DMS153 treated with DMSO at 0.1 percent for 48 hours (cell line): ENCODE measurements at regions not wholly inside any gene's neighbourhood (a gene's known extent, or its start where the extent isn't known, plus 50 kb on each side); places are given as distances from the start of the nearest gene placed in this dataset.
"Not testable (repeated sequence)": the region's sequence is repeated elsewhere in the genome, so short reads cannot be mapped to it uniquely, and the experiment has no call there.

Experiments used
- DNase-seq: peaks from one replicate; lab custom pipeline; 2025; ENCODE audit not compliant: unreplicated experiment; lab: John Stamatoyannopoulos, UW

DNA sequence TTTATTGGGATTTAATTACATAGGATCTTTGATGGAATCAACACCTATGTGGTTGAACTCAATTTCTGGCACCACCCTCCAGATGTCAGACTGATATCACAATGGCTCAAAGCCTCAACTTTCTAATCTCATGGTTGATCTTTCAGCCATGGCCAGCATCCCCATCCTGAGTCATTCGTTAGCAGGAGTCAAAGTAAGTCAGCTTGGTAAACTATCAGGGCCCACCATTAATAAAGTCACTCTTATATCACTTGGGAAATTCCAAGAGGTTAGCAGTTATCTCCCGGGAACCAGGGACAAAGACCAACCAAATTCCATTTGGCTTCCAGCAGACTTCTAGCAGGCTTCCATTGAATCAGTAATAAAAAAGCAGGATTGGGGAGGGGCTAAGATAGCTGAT is 50.7 kb upstream of the TNFSF4 start:
- no peak for DNase-seq

DNA sequence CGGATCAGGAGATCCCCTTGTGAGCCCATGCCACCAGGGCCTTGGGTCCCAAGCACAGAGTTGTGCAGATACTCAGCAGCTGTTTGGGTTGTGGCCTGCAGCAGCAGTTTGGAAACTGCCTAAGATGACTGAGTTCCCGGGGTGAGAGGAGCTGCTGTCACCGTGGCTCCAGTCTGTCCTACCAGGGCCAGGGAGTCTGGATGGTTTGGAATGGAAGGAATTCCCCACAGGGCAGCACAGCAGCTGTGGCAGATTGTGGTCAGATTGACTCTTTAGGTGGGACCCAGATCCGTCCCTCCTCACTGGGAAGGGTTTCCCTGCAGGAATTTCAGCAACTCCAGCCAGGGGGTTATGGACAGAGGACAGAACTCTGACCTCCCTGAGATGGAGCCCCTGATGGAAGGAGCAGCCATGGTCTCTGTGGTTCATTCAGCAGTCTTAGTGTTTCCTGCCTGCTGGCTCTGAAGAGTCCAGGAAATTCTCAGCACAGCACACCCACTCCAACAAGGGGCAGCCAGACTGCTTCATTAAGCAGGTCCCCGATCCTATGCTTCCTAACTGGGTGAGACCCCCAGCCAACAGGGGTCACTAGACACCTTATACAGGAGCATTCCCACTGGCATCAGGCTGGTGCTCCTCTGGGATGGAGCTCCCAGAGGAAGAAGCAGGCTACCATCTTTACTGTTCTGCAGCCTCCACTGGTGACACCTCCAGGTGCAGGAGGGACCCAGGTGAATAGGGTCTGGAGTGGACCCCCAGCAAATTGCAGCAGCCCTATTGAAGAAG is 51.5 kb upstream of the TNFSF4 start:
- DNase-seq = no peak

DNA sequence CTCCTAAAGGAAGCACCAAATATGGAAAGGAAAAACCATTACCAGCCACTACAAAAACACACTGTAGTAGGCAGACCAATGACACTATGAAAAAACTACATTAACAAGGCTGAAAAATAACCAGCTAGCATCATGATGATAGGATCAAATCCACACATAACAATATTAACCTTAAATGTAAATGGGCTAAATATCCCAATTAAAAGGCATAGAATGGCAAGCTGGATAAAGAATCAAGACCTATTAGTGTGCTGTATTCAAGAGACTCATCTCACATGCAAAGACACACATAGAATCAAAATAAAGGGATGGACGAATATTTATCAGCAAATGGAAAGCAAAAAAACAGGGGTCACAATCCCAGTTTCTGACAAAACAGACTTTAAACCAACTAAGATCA is 53.2 kb upstream of the TNFSF4 start:
- DNase-seq = not testable (repeated sequence)

DNA sequence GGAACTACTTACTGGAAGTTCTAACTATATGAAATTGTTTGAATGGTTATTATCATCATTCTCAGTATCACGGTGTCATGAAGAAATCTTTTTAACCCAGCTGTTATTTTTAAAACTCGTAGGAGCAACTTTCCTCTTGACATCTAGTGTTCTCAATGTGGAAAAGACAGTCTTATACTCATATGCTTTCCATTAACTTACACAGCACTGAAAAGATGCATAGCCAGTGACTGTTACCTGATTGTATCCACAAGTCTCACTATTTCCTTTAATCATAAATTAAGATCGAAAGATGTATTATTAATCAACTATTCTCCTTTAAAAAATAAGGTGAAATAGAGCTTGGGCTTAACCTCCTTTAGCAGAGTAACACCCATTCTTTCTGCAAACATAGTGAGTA is 59.7 kb upstream of the TNFSF4 start:
- DNase-seq = no peak

DNA sequence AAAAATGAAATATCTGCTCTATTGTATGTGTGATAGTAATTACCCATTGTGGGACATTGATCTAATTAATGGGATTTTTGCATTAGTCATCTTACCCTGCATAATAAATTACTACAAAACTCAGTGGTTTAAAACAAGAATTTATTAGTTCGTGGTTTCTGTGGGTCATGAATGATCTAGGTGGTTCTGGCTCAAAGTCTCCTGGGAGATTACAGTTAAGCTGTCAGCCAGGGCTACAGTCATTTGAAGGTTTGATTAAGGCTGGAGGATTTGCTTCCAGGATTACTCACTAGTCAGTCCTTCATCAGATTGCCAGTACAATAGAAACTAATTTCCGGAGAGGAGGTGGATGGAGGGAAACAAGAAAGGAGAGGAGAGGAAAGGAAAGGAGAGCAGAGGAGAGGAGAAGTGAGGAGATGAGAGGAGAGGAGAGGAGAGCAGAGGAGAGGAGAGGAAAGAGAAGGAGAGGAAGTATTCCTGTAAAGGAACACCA is 60.4 kb upstream of the TNFSF4 start:
- no peak for DNase-seq

- DNase-seq = no peak
Measured at GRCh38 chr1:173268261-173268660, 61.1 kb upstream of the TNFSF4 start.

DNA sequence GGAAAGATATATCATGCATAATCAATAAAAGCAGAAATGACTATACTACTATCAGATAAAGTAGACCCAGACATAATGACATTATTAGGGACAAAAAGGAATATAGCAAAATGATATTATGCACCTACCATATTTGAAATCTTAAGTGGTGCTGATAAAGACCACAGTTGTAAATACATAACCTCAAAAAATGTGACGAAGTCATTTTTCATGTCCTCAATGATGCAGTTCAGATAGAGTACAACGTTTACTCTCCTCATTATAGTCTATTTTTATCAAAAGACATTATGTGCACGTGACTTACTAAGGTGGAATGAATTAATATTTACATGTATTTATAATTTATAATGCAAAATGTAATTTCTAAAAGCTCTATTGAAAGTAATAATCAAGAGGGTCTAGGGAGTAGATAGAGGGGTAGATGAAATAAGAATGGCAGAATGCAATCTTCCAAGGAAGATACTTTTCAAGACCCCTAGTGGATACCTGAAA is 61.7 kb upstream of the TNFSF4 start:
- no peak for DNase-seq

GRCh38 chr1:173269490-173270230 is 62.5 kb upstream of the TNFSF4 start:
- DNase-seq = no peak

DNA sequence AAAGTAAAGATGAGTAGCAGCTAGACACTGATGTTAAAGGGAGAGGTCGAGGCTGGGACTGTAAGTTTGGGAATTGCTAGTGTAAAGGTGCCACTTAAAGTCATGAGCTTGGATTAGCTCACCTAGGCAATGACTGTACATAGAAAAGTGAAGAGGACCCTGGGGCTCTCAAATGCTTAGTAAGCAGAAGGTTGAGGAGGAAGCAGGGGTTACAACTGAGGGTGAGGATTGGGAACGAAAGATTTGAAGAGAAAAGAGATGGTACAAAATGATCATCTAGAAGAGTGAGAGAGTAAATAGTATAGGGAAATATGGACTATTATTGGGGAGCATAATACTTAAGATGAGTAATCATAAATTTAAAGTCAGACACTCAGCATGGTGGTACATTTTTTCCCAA is 63.1 kb upstream of the TNFSF4 start:
- no peak for DNase-seq

DNA sequence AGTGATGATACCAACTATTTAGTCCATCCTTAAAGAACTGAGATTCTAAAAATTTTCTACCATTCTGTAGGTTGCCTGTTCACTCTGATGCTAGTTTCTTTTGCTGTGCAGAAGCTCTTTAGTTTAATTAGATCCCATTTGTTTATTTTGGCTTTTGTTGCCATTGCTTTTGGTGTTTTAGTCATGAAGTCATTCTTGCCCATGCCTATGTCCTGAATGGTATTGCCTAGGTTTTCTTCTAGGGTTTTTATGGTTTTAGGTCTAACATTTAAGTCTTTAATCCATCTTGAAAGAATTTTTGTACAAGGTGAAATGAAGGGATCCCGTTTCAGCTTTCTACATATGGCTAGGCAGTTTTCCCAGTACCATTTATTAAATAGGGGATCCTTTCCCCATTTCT is 63.9 kb upstream of the TNFSF4 start:
- not testable (repeated sequence) for DNase-seq

DNA sequence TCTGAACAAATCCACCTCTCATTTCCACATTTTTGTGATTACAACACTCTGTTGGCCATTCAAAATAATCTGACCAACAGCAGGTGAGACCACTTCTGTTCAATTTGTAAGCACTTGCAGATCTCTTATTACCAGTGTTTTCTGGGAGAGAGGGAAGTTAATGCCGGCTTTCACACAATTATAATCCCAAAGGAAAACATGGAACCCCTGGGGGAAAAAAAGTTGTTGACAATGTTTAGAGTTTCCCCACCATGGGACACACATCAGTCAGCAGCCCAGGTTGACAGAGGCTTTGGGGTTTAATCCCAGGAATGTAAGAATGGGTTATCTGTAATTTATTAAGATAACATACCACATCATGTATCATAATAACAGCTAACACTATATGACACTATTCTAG is 68.4 kb upstream of the TNFSF4 start:
- no peak for DNase-seq

- DNase-seq = no peak
Measured at GRCh38 chr1:173276922-173277800, 70.0 kb upstream of the TNFSF4 start.

DNA sequence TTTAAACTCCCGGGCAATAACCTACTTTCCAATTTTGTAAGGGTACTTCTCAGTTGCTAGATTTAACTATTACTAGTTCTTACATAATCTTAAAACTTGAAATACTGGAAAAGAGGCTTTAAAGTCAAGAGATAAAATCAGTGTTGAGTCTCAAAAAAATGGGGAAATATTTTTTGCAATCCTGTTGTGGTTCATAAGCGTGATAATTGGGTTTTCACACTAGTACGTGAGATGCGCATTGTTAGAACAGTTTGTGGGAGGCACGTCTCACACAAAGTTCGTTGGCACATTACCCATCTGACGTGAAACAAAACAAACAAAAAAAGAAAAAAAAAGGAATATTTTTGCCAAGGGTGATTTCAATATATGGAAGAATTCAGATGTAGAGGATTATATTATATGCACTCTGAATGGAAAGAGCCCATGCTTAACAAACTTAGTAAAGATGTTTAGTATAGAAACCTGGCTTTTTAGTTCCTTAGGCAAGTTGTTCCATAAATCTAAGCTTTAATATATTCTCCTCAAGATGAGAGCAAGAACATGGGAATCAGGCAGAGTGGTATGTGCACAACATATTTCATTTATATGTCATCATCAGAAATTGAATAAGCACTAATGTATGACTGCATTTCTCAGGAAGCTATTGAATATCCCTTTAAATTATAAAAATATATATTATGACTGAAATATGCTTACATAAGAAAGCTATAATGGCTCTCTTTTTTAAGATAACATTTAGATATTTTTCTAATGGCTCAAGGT is 73.9 kb upstream of the TNFSF4 start:
- DNase-seq = no peak

DNA sequence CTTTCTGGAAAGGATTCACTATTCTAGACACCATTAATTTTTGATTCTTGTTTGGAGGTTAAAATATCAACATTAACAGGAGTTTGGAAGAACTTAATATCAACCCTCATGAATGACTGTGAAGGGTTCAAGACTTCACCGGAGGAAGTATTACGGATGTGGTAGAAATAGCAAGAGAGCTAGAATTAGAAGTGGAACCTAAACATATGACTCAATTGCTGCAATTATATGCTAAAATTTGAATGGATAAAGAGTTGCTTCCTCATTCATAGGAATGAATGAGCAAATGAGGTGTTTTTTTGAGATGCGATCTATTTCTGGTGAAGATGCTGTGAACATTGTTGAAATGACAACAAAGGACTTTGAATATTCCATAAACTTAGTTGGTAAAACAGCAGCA is 77.9 kb upstream of the TNFSF4 start:
- DNase-seq = no peak

GRCh38 chr1:173287785-173288184 is 80.7 kb upstream of the TNFSF4 start:
- DNase-seq = no peak

GRCh38 chr1:173293756-173294155 is 86.6 kb upstream of the TNFSF4 start:
- DNase-seq = no peak

- DNase-seq = no peak
Measured at GRCh38 chr1:173294843-173295242, 87.7 kb upstream of the TNFSF4 start.

GRCh38 chr1:173295391-173295790 is 88.3 kb upstream of the TNFSF4 start:
- no peak for DNase-seq

GRCh38 chr1:173295995-173296394 is 88.9 kb upstream of the TNFSF4 start:
- no peak for DNase-seq

DNA sequence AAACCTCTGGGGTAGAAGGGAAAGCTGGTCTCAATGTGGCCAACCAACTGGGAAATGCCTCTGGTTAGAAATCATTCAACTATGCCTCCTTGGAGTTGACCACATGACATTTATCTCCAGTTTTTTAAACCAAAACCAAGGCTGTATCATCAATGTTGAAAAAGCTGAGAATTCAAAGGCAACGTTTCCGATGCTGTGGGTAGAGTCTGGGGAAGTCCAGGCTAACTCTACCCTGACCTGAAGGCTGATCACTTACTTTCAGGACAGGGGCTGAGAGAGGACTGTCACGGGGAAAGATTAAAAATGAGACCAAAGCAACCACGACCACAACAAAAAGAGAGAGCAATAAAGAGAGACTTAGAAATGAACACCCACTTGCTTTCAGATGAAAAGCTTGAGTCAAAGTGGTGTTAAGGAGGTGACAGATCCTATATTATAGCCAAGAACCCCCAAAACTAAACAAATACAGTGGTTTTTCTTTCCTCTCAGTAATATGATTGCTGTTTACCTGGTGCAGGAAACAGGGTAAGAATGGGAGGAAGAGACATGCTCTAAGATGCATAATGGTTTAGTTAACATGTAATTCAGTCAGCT is 90.8 kb upstream of the TNFSF4 start:
- no peak for DNase-seq
